HG02759 (cell line): ENCODE measurements at regions not wholly inside any gene's neighbourhood (a gene's known extent, or its start where the extent isn't known, plus 50 kb on each side); places are given as distances from the start of the nearest gene placed in this dataset.
"Not testable (repeated sequence)": the region's sequence is repeated elsewhere in the genome, so short reads cannot be mapped to it uniquely, and the experiment has no call there.

Source experiments
- ATAC-seq: cut with Tn5 transposase; IDR thresholded peaks from one replicate; pipeline ENCODE4 v1.9.1; 2021; ENCODE audit warnings: mild to moderate bottlenecking, moderate library complexity; ENCODE audit not compliant: unreplicated experiment

GRCh38 chr3:5463991-5464390 lies 276.5 kb downstream of the EDEM1 start:
- no peak for ATAC-seq

GRCh38 chr3:5464649-5465048 lies 277.1 kb downstream of the EDEM1 start:
- no peak for ATAC-seq

- no peak for ATAC-seq
Measured at GRCh38 chr3:5465183-5465582, 277.7 kb downstream of the EDEM1 start.

GRCh38 chr3:5466065-5466464 lies 278.6 kb downstream of the EDEM1 start:
- ATAC-seq: no peak

GRCh38 chr3:5466717-5467116 lies 279.2 kb downstream of the EDEM1 start:
- ATAC-seq: no peak

GRCh38 chr3:5473471-5473870 lies 286.0 kb downstream of the EDEM1 start:
- peak; percentile 65 for ATAC-seq

- ATAC-seq: no peak
Measured at GRCh38 chr3:5476403-5476802, 288.9 kb downstream of the EDEM1 start.

GRCh38 chr3:5479229-5479799 lies 291.8 kb downstream of the EDEM1 start:
- ATAC-seq: peak; percentile 67

GRCh38 chr3:5480190-5480589 lies 292.7 kb downstream of the EDEM1 start:
- ATAC-seq: no peak

GRCh38 chr3:5485427-5485826 lies 297.9 kb downstream of the EDEM1 start:
- peak; percentile 49 for ATAC-seq

- ATAC-seq: no peak
Measured at GRCh38 chr3:5488771-5489170, 301.3 kb downstream of the EDEM1 start.

GRCh38 chr3:5489536-5489935 lies 302.0 kb downstream of the EDEM1 start:
- peak; percentile 86 for ATAC-seq

GRCh38 chr3:5494905-5495519 lies 307.5 kb downstream of the EDEM1 start:
- ATAC-seq: no peak

- no peak for ATAC-seq
Measured at GRCh38 chr3:5497497-5497896, 310.0 kb downstream of the EDEM1 start.

- ATAC-seq: peak; percentile 36
Measured at GRCh38 chr3:5498981-5499380, 311.5 kb downstream of the EDEM1 start.

GRCh38 chr3:5499404-5499803 lies 311.9 kb downstream of the EDEM1 start:
- ATAC-seq: peak; percentile 91

- ATAC-seq: no peak
Measured at GRCh38 chr3:5503136-5503535, 315.6 kb downstream of the EDEM1 start.

- ATAC-seq: no peak
Measured at GRCh38 chr3:5504135-5504534, 316.6 kb downstream of the EDEM1 start.

GRCh38 chr3:5505163-5505562 lies 317.7 kb downstream of the EDEM1 start:
- no peak for ATAC-seq

- ATAC-seq: no peak
Measured at GRCh38 chr3:5505997-5506396, 318.5 kb downstream of the EDEM1 start.

GRCh38 chr3:5508860-5509259 lies 321.4 kb downstream of the EDEM1 start:
- not testable (repeated sequence) for ATAC-seq

- ATAC-seq: no peak
Measured at GRCh38 chr3:5510300-5510699, 322.8 kb downstream of the EDEM1 start.

- ATAC-seq: no peak
Measured at GRCh38 chr3:5517921-5518320, 330.4 kb downstream of the EDEM1 start.
